MCF 10A (cell line): ENCODE measurements at regions not wholly inside any gene's neighbourhood (a gene's known extent, or its start where the extent isn't known, plus 50 kb on each side); places are given as distances from the start of the nearest gene placed in this dataset.
A peak's percentile ranks its signal among the peaks of the same experiment; 100 is the strongest.

Experiments used
- BruUV-seq: library from RNA; stranded (reverse); fragments of 400-500 nt; replicated peaks from 2 replicates; lab custom pipeline; 2021; lab: Mats Ljungman, UMichigan
- CTCF ChIA-PET: fragments of 300-600 bp; sonication (Branson Sonifier 250); formaldehyde crosslinking; extraction: SDS; loops from one replicate; lab custom pipeline; 2021; ENCODE audit warnings: antibody characterized with exemption, inconsistent platforms; lab: Yijun Ruan, JAX
- POLR2A ChIA-PET: fragments of 300-600, 350-650 bp; sonication (Branson Sonifier 250); formaldehyde crosslinking; extraction: SDS; loops from one replicate; lab custom pipeline; 2020; ENCODE audit warnings: antibody characterized with exemption, inconsistent platforms; lab: Yijun Ruan, JAX
- DNase-seq: peaks from one replicate; pipeline ENCODE4 v3.0.0-alpha.2; 2018; ENCODE audit not compliant: unreplicated experiment
- H3K27ac Mint-ChIP-seq: one replicate; pipeline ENCODE4 v1.8.0; 2022; ENCODE audit warnings: mild to moderate bottlenecking, low read depth, mixed read lengths; ENCODE audit not compliant: unreplicated experiment
- H3K27me3 Mint-ChIP-seq: one replicate; pipeline ENCODE4 v1.8.0; 2022; ENCODE audit warnings: mixed read lengths; ENCODE audit not compliant: insufficient read depth, unreplicated experiment
- H3K36me3 Mint-ChIP-seq: one replicate; pipeline ENCODE4 v1.8.0; 2022; ENCODE audit warnings: mild to moderate bottlenecking, moderate library complexity, mixed read lengths; ENCODE audit not compliant: insufficient read depth, unreplicated experiment
- H3K4me1 Mint-ChIP-seq: one replicate; pipeline ENCODE4 v1.8.0; 2022; ENCODE audit warnings: mixed read lengths; ENCODE audit not compliant: insufficient read depth, unreplicated experiment
- H3K4me3 Mint-ChIP-seq: one replicate; pipeline ENCODE4 v1.8.0; 2022; ENCODE audit warnings: mild to moderate bottlenecking, moderate library complexity, mixed read lengths; ENCODE audit not compliant: unreplicated experiment
- H3K9me3 Mint-ChIP-seq: one replicate; pipeline ENCODE4 v1.8.0; 2022; ENCODE audit warnings: mixed read lengths; ENCODE audit not compliant: unreplicated experiment
- intact Hi-C: fragments of 100-400 bp; cut with micrococcal nuclease; formaldehyde crosslinking; loops from 2 replicates; pipeline ENCODE4 v1.14.1; 2022
- TF ChIP-seq, protein P1 (sequence below): fragments of 200-600 bp; IDR thresholded peaks from one replicate; pipeline ENCODE4 v1.8.0; 2022; ENCODE audit warnings: antibody characterized with exemption, mild to moderate bottlenecking; ENCODE audit not compliant: unreplicated experiment

- TF ChIP-seq, protein P1, sequence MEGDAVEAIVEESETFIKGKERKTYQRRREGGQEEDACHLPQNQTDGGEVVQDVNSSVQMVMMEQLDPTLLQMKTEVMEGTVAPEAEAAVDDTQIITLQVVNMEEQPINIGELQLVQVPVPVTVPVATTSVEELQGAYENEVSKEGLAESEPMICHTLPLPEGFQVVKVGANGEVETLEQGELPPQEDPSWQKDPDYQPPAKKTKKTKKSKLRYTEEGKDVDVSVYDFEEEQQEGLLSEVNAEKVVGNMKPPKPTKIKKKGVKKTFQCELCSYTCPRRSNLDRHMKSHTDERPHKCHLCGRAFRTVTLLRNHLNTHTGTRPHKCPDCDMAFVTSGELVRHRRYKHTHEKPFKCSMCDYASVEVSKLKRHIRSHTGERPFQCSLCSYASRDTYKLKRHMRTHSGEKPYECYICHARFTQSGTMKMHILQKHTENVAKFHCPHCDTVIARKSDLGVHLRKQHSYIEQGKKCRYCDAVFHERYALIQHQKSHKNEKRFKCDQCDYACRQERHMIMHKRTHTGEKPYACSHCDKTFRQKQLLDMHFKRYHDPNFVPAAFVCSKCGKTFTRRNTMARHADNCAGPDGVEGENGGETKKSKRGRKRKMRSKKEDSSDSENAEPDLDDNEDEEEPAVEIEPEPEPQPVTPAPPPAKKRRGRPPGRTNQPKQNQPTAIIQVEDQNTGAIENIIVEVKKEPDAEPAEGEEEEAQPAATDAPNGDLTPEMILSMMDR, result no peak
- intact Hi-C loops, result no loop called here
- POLR2A ChIA-PET, result no interaction called here
- H3K9me3 Mint-ChIP-seq, result peaks cover 8% of the 10 kb centered on the region
- peak overlapping the region; percentile 23 for H3K27ac Mint-ChIP-seq
- no TSS peak for BruUV-seq
- DNase-seq, result no peak
- CTCF ChIA-PET, result no interaction called here
- H3K4me3 Mint-ChIP-seq, result no peak overlapping the region
- peaks cover 20% of the 10 kb centered on the region for H3K4me1 Mint-ChIP-seq
- H3K27me3 Mint-ChIP-seq, result no peaks in the 10 kb centered on the region
- H3K36me3 Mint-ChIP-seq, result no peaks in the 10 kb centered on the region
Measured at GRCh38 chr4:127307996-127308395, 324.8 kb upstream of the INTU start.

DNA sequence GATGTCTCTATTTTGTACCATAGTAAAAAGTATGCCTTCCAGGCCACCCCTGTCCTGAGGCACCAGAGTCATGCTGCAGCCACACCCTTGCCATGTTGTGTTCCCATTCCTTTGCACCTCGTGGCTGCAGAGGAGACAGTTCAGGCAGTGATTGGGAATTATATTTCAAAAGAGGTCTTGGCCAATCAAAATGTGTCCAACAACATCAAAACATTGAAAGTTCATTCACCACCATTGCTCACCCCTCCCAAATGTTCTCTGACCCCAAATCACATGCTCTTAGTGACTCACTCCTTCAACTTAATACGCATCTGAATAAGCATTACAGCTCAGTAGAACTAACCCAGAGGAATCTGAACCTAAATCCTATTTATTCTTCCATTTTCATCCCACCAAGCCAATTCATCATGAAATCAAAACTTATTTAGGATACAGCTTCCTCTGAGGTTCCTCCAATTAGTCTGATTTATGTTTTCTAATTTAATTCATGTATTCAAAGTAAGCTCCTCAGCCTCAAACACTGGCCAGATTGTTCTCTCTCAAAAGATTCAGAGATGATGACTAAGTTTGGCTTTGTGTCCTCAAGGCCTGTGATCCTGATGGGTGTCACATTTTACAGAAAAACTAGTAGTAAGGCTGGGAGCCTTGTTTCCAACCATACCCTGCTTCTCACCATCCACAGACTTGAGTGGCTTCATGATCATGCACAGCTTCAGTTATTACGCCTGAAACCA is 323.2 kb upstream of the INTU start:
- ChIA-PET POLR2A (interaction anchor here (0.7 to 1.1 kb wide), 2 partner anchors 96 to 1995 kb away, joined by 3 to 4 read pairs; partner anchors contain the start of gene FAT4), CTCF (no interaction called here)
- peaks cover 12% of the 10 kb centered on the region for H3K9me3 Mint-ChIP-seq
- no peaks in the 10 kb centered on the region for H3K36me3 Mint-ChIP-seq
- no peak overlapping the region for H3K4me3 Mint-ChIP-seq
- intact Hi-C loops, result no loop called here
- H3K4me1 Mint-ChIP-seq, result peaks cover 20% of the 10 kb centered on the region
- H3K27me3 Mint-ChIP-seq, result no peaks in the 10 kb centered on the region
- DNase-seq, result peak; percentile 49
- TSS peak; percentile 52 for BruUV-seq
- H3K27ac Mint-ChIP-seq, result peak overlapping the region; percentile 95
- TF ChIP-seq, protein P1, result no peak

DNA sequence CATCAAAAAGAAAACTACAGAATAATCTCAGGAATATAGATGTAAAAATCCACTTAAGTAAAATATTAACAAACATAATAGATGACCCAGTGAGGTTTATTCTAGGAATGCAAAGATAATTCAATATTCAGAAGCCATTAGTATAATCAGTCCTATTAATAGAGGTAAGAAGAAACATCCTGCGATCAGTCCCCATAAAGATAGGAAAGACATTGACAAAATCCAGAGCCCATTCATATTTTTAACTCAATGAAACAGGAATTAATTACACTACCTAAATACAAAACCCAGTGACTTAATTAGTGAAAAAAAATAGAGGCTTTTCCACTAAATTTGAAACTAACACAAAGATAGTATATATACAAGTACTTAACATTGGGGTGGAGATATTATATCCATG is 321.4 kb upstream of the INTU start:
- Mint-ChIP-seq H3K4me3 (no peak overlapping the region), H3K9me3 (peaks cover 20% of the 10 kb centered on the region), H3K27me3 (no peaks in the 10 kb centered on the region), H3K27ac (no peak overlapping the region), H3K4me1 (peaks cover 20% of the 10 kb centered on the region), H3K36me3 (no peaks in the 10 kb centered on the region)
- TF ChIP-seq, protein P1, result no peak
- POLR2A ChIA-PET, result no interaction called here
- intact Hi-C loops, result no loop called here
- no TSS peak for BruUV-seq
- no peak for DNase-seq
- CTCF ChIA-PET, result no interaction called here

- intact Hi-C loops, result no loop called here
- CTCF ChIA-PET, result no interaction called here
- POLR2A ChIA-PET, result no interaction called here
- no peaks in the 10 kb centered on the region for H3K27me3 Mint-ChIP-seq
- H3K27ac Mint-ChIP-seq, result no peak overlapping the region
- H3K36me3 Mint-ChIP-seq, result no peaks in the 10 kb centered on the region
- TF ChIP-seq, protein P1, result no peak
- no TSS peak for BruUV-seq
- no peak overlapping the region for H3K4me3 Mint-ChIP-seq
- peaks cover 20% of the 10 kb centered on the region for H3K4me1 Mint-ChIP-seq
- DNase-seq, result no peak
- peaks cover 20% of the 10 kb centered on the region for H3K9me3 Mint-ChIP-seq
Measured at GRCh38 chr4:127311924-127312323, 320.8 kb upstream of the INTU start.
